GM12892 (cell line): ENCODE measurements at regions not wholly inside any gene's neighbourhood (a gene's known extent, or its start where the extent isn't known, plus 50 kb on each side); places are given as distances from the start of the nearest gene placed in this dataset.

ENCODE experiments used
- POLR2A ChIP-seq: IDR thresholded peaks from 2 replicates; pipeline ENCODE4 v1.6.1; 2011; ENCODE audit warnings: low read depth, low read length, control low read depth
- POLR2AphosphoS5 ChIP-seq: IDR thresholded peaks from 2 replicates; pipeline ENCODE4 v1.6.1; 2011; ENCODE audit warnings: low read depth, low read length, control low read depth

DNA sequence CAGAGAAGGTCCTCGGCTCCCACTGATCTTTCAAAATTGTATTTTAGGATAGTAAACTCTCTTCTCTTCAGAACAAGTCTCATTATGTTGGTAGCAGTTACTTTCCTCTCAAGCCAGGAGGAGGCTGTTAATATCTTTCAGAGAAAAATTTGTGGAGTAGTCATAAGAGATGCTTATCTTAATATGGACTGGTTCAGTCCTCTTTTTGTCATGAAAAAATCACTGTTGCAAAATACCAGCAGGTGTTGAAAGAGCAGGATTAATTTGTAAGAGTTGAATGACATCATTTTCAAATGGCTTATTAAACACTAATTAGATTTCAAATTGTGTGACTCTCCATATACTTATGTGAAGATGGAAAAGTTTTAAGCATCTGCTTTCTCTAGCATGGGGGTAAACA lies 662.5 kb downstream of the POM121L12 start:
- TF ChIP-seq POLR2A (no peak), POLR2AphosphoS5 (no peak)
